ENCODE measurements at regions not wholly inside any gene's neighbourhood (a gene's known extent, or its start where the extent isn't known, plus 50 kb on each side); places are given as distances from the start of the nearest gene placed in this dataset.

DNA sequence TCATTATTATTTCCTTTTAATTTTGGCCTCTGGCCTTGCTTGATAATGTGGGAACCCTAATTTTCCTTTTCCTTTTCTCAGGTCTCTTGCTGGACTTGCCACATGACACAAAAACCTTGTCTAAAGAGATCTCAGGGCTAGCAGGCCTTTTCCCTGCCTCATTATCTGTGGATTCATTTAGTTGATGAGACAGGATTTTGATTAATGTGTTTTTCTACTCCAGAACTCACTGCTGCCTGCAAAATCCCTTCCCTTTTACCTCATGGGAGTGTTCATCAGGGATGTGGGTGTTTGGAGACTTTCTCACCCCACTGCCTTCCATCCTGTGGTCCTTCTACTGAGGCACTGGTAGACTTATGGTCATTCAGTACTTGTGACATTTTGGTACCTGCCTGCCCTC is 56.2 kb upstream of the MAMDC2 start:
- Histone ChIP-seq H3K27me3 (ENCODE audit: control insufficient read depth, insufficient read depth, low read length) (no peaks in the 10 kb centered on the region), H3K36me3 (ENCODE audit: control insufficient read depth, insufficient read depth, low read length) (no peaks in the 10 kb centered on the region), H3K4me3 (ENCODE audit: low read depth, low read length) (no peak overlapping the region)
- DNase-seq (ENCODE audit: low read depth) = no peak
- TF ChIP-seq, protein P1, sequence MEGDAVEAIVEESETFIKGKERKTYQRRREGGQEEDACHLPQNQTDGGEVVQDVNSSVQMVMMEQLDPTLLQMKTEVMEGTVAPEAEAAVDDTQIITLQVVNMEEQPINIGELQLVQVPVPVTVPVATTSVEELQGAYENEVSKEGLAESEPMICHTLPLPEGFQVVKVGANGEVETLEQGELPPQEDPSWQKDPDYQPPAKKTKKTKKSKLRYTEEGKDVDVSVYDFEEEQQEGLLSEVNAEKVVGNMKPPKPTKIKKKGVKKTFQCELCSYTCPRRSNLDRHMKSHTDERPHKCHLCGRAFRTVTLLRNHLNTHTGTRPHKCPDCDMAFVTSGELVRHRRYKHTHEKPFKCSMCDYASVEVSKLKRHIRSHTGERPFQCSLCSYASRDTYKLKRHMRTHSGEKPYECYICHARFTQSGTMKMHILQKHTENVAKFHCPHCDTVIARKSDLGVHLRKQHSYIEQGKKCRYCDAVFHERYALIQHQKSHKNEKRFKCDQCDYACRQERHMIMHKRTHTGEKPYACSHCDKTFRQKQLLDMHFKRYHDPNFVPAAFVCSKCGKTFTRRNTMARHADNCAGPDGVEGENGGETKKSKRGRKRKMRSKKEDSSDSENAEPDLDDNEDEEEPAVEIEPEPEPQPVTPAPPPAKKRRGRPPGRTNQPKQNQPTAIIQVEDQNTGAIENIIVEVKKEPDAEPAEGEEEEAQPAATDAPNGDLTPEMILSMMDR (IDR thresholded peaks at IDR 0.05; ENCODE audit: insufficient read depth, low read length, poor library complexity, severe bottlenecking) = no peak

DNA sequence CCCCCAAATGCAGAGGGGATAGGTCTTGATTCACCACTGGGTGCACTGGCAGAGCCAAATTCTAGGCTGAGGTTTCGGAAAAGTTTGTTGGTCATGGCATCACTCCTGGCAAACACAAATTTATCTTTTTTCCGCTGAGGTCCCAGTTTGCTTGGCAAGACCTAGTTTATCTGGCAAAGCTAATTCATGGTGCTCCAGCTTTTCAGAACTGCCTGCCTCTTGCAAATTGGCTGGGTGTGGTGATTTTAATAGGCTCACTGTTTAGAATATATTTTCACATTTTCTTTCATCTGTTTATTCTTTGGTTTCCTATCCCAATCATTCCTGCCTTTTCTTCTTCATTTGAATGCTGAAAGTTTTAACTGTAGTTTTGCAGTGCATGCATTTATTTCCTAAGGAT is 50.5 kb upstream of the MAMDC2 start:
- TF ChIP-seq, protein P1 (IDR thresholded peaks at IDR 0.05; ENCODE audit: insufficient read depth, low read length, poor library complexity, severe bottlenecking) = no peak
- no peak for DNase-seq (ENCODE audit: low read depth)
- no peaks in the 10 kb centered on the region for H3K27me3 ChIP-seq (ENCODE audit: control insufficient read depth, insufficient read depth, low read length)

More for the DNA sequence above, 50.5 kb upstream of the MAMDC2 start:
- H3K4me3 ChIP-seq (ENCODE audit: low read depth, low read length) = no peak overlapping the region
- no peaks in the 10 kb centered on the region for H3K36me3 ChIP-seq (ENCODE audit: control insufficient read depth, insufficient read depth, low read length)

All from kidney epithelial cell (primary cell).